ENCODE measurements at regions not wholly inside any gene's neighbourhood (a gene's known extent, or its start where the extent isn't known, plus 50 kb on each side); places are given as distances from the start of the nearest gene placed in this dataset.

GRCh38 chr3:117962750-117963149, 1071.9 kb downstream of the IGSF11 start:
- Mint-ChIP-seq H3K27me3 (no peaks in the 10 kb centered on the region), H3K27ac (no peak overlapping the region), H3K4me3 (no peak overlapping the region), H3K36me3 (ENCODE audit: low read depth) (no peaks in the 10 kb centered on the region), H3K9me3 (peaks cover 7% of the 10 kb centered on the region), H3K4me1 (ENCODE audit: low read depth) (no peaks in the 10 kb centered on the region)
- DNase-seq = no peak

- no peak for DNase-seq
- peaks cover 7% of the 10 kb centered on the region for H3K9me3 Mint-ChIP-seq
These were observed 1070.8 kb downstream of the IGSF11 start for GRCh38 chr3:117963858-117964257.

GRCh38 chr3:117964814-117965213, 1069.8 kb downstream of the IGSF11 start:
- Mint-ChIP-seq H3K27me3 (no peaks in the 10 kb centered on the region), H3K4me1 (ENCODE audit: low read depth) (no peaks in the 10 kb centered on the region), H3K4me3 (no peak overlapping the region), H3K36me3 (ENCODE audit: low read depth) (no peaks in the 10 kb centered on the region), H3K9me3 (peaks cover 7% of the 10 kb centered on the region), H3K27ac (no peak overlapping the region)
- no peak for DNase-seq

More at GRCh38 chr3:117963858-117964257, 1070.8 kb downstream of the IGSF11 start:
- Mint-ChIP-seq H3K27ac (no peak overlapping the region), H3K27me3 (no peaks in the 10 kb centered on the region), H3K4me3 (no peak overlapping the region), H3K4me1 (ENCODE audit: low read depth) (no peaks in the 10 kb centered on the region), H3K36me3 (ENCODE audit: low read depth) (no peaks in the 10 kb centered on the region)

GRCh38 chr3:117977504-117978228, 1057.0 kb downstream of the IGSF11 start:
- H3K4me1 Mint-ChIP-seq (ENCODE audit: low read depth) = no peaks in the 10 kb centered on the region
- DNase-seq = no peak
- no peak overlapping the region for H3K27ac Mint-ChIP-seq
- no peak overlapping the region for H3K4me3 Mint-ChIP-seq
- H3K9me3 Mint-ChIP-seq = peaks cover 2% of the 10 kb centered on the region
- no peaks in the 10 kb centered on the region for H3K27me3 Mint-ChIP-seq
- H3K36me3 Mint-ChIP-seq (ENCODE audit: low read depth) = no peaks in the 10 kb centered on the region

- H3K27me3 Mint-ChIP-seq = no peaks in the 10 kb centered on the region
- no peak overlapping the region for H3K27ac Mint-ChIP-seq
- peaks cover 2% of the 10 kb centered on the region for H3K9me3 Mint-ChIP-seq
- no peaks in the 10 kb centered on the region for H3K4me1 Mint-ChIP-seq (ENCODE audit: low read depth)
- no peak overlapping the region for H3K4me3 Mint-ChIP-seq
- no peak for DNase-seq
- no peaks in the 10 kb centered on the region for H3K36me3 Mint-ChIP-seq (ENCODE audit: low read depth)
These were observed 1055.2 kb downstream of the IGSF11 start for GRCh38 chr3:117979466-117979865.

- no peak for DNase-seq
- Mint-ChIP-seq H3K36me3 (ENCODE audit: low read depth) (no peaks in the 10 kb centered on the region), H3K4me3 (no peak overlapping the region), H3K27ac (no peak overlapping the region), H3K27me3 (no peaks in the 10 kb centered on the region), H3K4me1 (ENCODE audit: low read depth) (no peaks in the 10 kb centered on the region), H3K9me3 (peaks cover 3% of the 10 kb centered on the region)
These were observed 1047.4 kb downstream of the IGSF11 start for GRCh38 chr3:117987256-117987655.

- Mint-ChIP-seq H3K27ac (no peak overlapping the region), H3K36me3 (ENCODE audit: low read depth) (no peaks in the 10 kb centered on the region), H3K27me3 (peaks cover 5% of the 10 kb centered on the region), H3K4me1 (ENCODE audit: low read depth) (no peaks in the 10 kb centered on the region), H3K4me3 (no peak overlapping the region), H3K9me3 (peaks cover 3% of the 10 kb centered on the region)
- no peak for DNase-seq
These were observed 1044.7 kb downstream of the IGSF11 start for GRCh38 chr3:117989982-117990381.

GRCh38 chr3:117990627-117991026, 1044.0 kb downstream of the IGSF11 start:
- Mint-ChIP-seq H3K36me3 (ENCODE audit: low read depth) (no peaks in the 10 kb centered on the region), H3K27ac (no peak overlapping the region), H3K27me3 (peaks cover 8% of the 10 kb centered on the region), H3K4me1 (ENCODE audit: low read depth) (no peaks in the 10 kb centered on the region), H3K4me3 (no peak overlapping the region), H3K9me3 (peaks cover 3% of the 10 kb centered on the region)
- DNase-seq = no peak

GRCh38 chr3:117995842-117996437, 1038.7 kb downstream of the IGSF11 start:
- no peaks in the 10 kb centered on the region for H3K9me3 Mint-ChIP-seq
- no peak overlapping the region for H3K4me3 Mint-ChIP-seq
- no peaks in the 10 kb centered on the region for H3K4me1 Mint-ChIP-seq (ENCODE audit: low read depth)
- H3K27ac Mint-ChIP-seq = no peak overlapping the region
- H3K27me3 Mint-ChIP-seq = peaks cover 10% of the 10 kb centered on the region
- H3K36me3 Mint-ChIP-seq (ENCODE audit: low read depth) = no peaks in the 10 kb centered on the region
- DNase-seq = no peak

- H3K9me3 Mint-ChIP-seq = no peaks in the 10 kb centered on the region
- no peak overlapping the region for H3K4me3 Mint-ChIP-seq
- no peaks in the 10 kb centered on the region for H3K4me1 Mint-ChIP-seq (ENCODE audit: low read depth)
- no peak overlapping the region for H3K27ac Mint-ChIP-seq
- peak; percentile 53 for DNase-seq
- peaks cover 10% of the 10 kb centered on the region for H3K27me3 Mint-ChIP-seq
- H3K36me3 Mint-ChIP-seq (ENCODE audit: low read depth) = no peaks in the 10 kb centered on the region
These were observed 1037.2 kb downstream of the IGSF11 start for GRCh38 chr3:117997201-117998049.

- H3K4me1 Mint-ChIP-seq (ENCODE audit: low read depth) = no peaks in the 10 kb centered on the region
- H3K36me3 Mint-ChIP-seq (ENCODE audit: low read depth) = no peaks in the 10 kb centered on the region
- peaks cover 10% of the 10 kb centered on the region for H3K27me3 Mint-ChIP-seq
- DNase-seq = no peak
- no peak overlapping the region for H3K27ac Mint-ChIP-seq
- H3K9me3 Mint-ChIP-seq = no peaks in the 10 kb centered on the region
- H3K4me3 Mint-ChIP-seq = no peak overlapping the region
These were observed 1036.6 kb downstream of the IGSF11 start for GRCh38 chr3:117998071-117998470.

- Mint-ChIP-seq H3K27me3 (peaks cover 4% of the 10 kb centered on the region), H3K27ac (no peak overlapping the region), H3K36me3 (ENCODE audit: low read depth) (no peaks in the 10 kb centered on the region), H3K4me1 (ENCODE audit: low read depth) (no peaks in the 10 kb centered on the region), H3K9me3 (no peaks in the 10 kb centered on the region), H3K4me3 (no peak overlapping the region)
- DNase-seq = no peak
These were observed 1034.4 kb downstream of the IGSF11 start for GRCh38 chr3:118000219-118000618.

GRCh38 chr3:118001380-118001779, 1033.3 kb downstream of the IGSF11 start:
- Mint-ChIP-seq H3K36me3 (ENCODE audit: low read depth) (no peaks in the 10 kb centered on the region), H3K4me1 (ENCODE audit: low read depth) (no peaks in the 10 kb centered on the region), H3K27ac (no peak overlapping the region), H3K27me3 (peaks cover 2% of the 10 kb centered on the region), H3K9me3 (peaks cover under 1% of the 10 kb centered on the region), H3K4me3 (no peak overlapping the region)
- DNase-seq = no peak

- no peak for DNase-seq
- no peak overlapping the region for H3K27ac Mint-ChIP-seq
- H3K9me3 Mint-ChIP-seq = peaks cover 40% of the 10 kb centered on the region
- no peaks in the 10 kb centered on the region for H3K36me3 Mint-ChIP-seq (ENCODE audit: low read depth)
- no peak overlapping the region for H3K4me3 Mint-ChIP-seq
- H3K4me1 Mint-ChIP-seq (ENCODE audit: low read depth) = no peaks in the 10 kb centered on the region
- no peaks in the 10 kb centered on the region for H3K27me3 Mint-ChIP-seq
These were observed 1022.7 kb downstream of the IGSF11 start for GRCh38 chr3:118011910-118012309.

- Mint-ChIP-seq H3K27ac (no peak overlapping the region), H3K9me3 (peaks cover 43% of the 10 kb centered on the region), H3K36me3 (ENCODE audit: low read depth) (no peaks in the 10 kb centered on the region), H3K4me3 (no peak overlapping the region), H3K27me3 (no peaks in the 10 kb centered on the region), H3K4me1 (ENCODE audit: low read depth) (no peaks in the 10 kb centered on the region)
- no peak for DNase-seq
These were observed 1005.6 kb downstream of the IGSF11 start for GRCh38 chr3:118029049-118029448.
